Renal cortex interstitium (tissue), 11 donors: ENCODE measurements at regions not wholly inside any gene's neighbourhood (a gene's known extent, or its start where the extent isn't known, plus 50 kb on each side); places are given as distances from the start of the nearest gene placed in this dataset.
A peak's percentile ranks its signal among the peaks of the same experiment; 100 is the strongest.
"Not testable (repeated sequence)": the region's sequence is repeated elsewhere in the genome, so short reads cannot be mapped to it uniquely, and the experiment has no call there.

Experiments
- DNase-seq, 11 donors: peaks; one replicate each; pipeline ENCODE4 v3.0.0-alpha.2; 2013; ENCODE audit warnings: low read depth in 9 of 11, low spot score in 4 of 11; ENCODE audit errors: extremely low read depth in 1 of 11

- DNase-seq: peak in 2 of 11 donors; percentile 5
Observed at GRCh38 chr1:166379447-166379846, 212.6 kb upstream of the FAM78B start.

- DNase-seq: no peak
Observed at GRCh38 chr1:166383137-166383536, 216.3 kb upstream of the FAM78B start.

DNA sequence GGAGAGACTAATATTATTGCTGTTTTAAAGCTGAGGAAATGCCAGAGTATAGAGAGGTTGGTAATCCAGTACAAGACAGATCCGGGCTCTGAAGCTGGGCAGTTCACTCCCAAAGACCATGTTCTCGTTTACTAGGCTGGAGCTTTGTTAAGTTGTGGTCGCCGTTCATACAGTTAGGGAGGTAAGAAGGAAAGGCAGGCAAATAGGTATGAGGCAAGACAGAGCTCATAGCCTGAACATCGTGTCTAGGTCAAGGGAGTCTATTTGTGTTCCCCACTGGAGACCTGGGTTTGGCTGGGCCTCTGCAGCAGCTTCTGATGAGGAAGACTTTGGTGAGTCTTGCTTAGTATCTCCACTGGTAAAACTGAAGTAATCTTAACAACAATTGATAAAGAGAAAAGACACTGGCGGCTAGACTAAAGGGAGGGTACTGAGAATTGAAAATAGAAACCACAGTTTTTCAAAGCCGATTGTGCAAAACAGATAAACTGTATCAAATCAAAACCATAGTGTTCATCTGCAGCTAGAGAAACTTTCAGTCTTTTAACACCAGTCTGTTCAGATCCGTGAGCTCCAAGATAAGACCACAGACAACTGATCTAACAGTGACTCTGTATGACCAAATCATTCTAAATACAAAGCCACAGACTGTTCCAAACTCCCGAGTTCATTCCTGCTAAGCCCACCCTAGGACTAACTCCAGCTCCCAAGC, 217.0 kb upstream of the FAM78B start:
- no peak for DNase-seq

DNA sequence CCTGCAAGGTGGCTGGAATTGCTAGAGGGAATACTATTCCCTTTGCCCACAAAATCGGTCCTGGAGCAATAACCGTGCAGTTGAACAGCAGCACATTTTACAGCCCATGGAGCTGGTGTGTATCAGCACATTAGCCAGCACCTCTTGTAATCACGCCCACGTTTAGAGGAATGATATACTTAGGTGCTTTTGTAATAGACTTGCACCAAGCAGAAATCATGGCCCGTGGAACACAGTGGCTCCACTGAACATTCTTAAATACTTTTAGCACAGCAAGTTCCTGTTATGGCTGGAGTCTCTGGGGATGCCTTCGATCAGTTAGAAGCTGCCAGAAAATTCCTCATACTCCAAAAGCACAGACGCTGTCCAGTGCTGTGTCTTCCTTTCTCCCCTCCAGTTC, 218.1 kb upstream of the FAM78B start:
- no peak for DNase-seq

DNA sequence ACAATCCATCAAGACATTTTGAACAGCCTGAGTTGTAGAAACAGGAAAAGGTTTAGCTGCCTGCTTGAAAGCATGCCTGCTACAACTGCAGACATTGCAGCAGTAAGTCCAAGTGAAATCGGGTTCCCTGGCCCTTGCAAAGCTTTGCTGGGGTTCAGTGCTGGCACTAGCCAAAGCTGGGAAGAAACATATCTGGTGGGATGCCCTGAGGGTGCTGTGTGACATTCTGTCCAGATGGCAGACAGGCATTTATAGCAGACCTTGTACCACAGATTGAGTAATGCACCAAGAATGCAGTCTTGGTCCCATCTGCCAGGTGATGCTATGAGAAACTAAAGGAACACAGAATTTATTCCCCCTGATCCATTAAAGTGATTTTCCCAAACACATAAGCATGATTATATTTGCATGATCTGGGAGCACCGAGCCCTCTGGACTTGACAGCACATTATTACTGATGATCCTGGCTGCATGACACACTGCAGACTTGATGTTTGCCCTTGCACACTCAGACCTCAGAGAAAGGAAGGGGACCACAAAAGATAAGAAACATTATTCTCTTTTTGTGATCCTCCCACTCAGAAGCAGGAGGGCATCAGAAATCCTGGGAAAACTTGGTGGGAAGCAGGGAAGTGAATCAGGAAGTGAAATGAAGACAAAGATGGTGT, 223.7 kb upstream of the FAM78B start:
- no peak for DNase-seq

GRCh38 chr1:166391279-166392066, 224.7 kb upstream of the FAM78B start:
- DNase-seq: no peak

GRCh38 chr1:166395729-166396128, 228.9 kb upstream of the FAM78B start:
- DNase-seq: no peak

GRCh38 chr1:166409253-166410082, 242.7 kb upstream of the FAM78B start:
- peak in 2 of 11 donors; percentile 4 to 9 for DNase-seq

- no peak for DNase-seq
Observed at GRCh38 chr1:166410083-166410385, 243.2 kb upstream of the FAM78B start.

- DNase-seq: not testable (repeated sequence)
Observed at GRCh38 chr1:166416831-166417230, 250.0 kb upstream of the FAM78B start.

DNA sequence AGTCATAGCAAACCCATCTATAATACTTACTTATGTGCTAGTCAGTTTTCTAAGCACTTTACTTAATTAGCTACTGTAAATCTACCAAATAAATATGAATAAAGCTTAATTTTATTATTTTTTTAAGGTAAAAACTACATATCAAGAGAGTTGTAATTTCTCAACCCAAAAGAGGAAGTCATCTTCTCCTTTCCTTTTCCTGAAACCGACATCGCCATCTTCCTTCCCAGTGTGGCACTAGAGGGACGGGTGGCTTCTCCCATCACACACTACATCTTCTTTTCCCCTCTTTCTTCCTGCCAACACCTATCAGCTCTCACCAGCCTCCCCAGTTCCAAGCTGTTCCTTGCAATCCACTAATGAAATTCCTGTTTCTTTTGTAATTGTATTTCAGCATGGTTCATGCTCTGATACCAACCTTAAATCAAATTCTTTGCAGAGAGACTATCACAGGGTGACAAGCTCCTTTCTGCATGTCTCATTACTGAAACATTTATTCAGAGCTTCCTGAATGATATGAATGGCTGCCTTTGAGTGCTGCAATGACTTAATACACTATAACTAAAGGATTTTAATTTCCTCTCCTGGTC, 251.6 kb upstream of the FAM78B start:
- no peak for DNase-seq

- not testable (repeated sequence) for DNase-seq
Observed at GRCh38 chr1:166422586-166422985, 255.8 kb upstream of the FAM78B start.

DNA sequence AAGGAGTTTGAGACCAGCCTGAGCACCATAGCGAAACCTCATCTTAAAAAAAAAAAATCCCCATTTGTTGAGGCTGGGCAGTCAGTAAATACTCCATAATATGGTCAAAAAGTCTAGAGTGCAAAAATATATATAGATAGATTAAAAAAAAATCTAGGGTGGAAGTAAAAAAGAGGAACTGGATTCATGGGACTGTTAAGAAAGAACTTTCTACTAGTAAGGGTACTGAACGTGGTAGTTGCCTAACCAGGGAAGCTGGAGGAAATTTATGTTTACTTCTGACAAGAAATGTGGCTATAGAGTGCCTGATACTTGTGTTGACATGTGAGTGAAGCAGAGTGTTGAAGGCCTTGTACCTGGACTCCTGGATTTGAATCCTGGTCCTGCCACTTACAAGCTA, 265.9 kb upstream of the FAM78B start:
- no peak for DNase-seq

DNA sequence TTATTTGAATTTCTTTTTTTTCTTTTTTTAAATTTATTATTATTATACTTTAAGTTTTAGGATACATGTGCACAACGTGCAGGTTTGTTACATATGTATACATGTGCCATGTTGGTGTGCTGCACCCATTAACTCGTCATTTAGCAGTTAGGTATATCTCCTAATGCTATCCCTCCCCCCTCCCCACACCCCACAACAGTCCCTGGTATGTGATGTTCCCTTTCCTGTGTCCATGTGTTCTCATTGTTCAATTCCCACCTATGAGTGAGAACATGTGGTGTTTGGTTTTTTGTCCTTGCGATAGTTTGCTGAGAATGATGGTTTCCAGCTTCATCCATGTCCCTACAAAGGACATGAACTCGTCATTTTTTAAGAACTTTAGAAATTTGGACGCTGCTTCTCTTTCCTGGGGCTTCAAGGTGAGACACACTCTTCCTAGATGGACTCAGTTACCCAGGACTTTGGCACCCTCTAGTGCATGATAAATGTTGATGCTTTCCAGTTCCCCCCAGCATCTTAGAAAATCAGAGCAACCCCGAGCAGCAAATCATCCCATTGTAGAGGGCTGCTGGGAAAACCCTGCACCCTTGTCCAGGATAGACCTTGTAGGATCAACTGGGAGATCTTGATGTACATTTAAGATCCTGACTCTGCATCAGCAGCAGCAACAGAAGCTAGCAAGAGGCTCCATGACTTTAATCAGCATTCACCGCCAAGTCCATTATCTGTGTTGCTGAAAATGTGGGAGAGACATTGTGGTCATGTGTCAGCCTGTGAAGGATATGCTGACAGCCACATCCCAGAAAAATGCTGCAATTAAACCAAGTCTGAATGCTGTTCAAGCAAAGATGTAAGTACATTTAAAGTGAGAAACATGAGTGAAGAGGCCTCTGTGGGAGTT, 266.9 kb upstream of the FAM78B start:
- DNase-seq: peak in 8 of 11 donors; percentile 2 to 22 (median 10)

DNA sequence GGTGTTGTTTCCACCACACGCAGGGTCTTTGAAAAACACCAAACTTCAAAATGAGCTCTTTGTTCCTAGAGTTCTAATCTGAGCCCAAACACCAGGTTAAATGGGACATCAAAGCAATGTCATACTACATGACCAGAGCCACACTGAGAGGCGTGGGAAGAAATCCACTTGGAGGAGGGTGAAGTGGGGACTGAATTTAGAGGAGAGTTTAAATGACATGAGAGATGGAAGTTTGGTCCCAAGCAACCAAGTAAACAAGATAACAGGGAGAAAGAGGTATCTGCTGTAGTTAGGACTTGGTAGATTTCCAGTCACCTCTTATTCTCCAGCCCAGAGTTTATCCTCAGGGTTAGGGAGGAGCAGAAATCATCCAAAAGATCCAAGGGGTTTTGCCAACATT, 290.9 kb upstream of the FAM78B start:
- no peak for DNase-seq

DNA sequence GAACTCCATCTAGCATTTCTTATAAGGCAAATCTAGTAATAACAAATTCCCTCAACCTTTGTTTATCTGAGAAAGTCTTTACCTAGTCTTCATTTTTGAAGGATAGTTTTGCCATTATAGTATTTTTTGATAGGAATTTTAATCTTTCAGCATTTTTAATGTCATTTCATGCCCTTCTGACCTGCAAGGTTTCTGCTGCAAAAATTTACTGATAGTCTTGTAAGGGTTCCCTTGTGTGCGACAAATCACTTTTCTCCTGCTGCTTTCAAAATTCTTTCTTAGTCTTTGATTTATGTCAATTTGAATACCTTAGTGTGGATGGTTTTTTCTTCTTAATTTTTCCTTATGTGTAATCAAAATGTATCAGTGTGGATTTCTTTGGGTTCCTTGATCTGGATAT, 297.5 kb upstream of the FAM78B start:
- DNase-seq: no peak

DNA sequence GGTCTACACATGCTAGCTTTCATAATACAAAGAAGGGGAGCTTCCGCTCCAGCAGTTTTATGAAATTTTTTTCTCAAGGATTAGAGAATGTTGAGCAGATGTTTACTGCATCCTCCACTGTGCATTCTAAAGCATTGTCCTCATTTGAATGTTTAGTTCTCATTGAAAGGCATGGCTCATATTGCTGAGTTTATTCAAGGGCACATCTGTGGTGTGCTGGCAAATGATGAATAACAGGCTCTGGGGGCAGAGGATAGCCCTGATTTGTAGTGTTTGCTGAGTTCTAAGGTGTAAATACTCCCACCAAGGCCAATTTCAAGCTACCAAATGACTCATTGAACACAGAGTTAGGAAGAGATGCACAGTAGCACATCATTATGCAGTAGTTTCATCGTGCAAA, 303.2 kb upstream of the FAM78B start:
- DNase-seq: peak in 2 of 11 donors; percentile 4 to 7

- DNase-seq: no peak
Observed at GRCh38 chr1:166470441-166470840, 303.6 kb upstream of the FAM78B start.
